ENCODE measurements at regions not wholly inside any gene's neighbourhood (a gene's known extent, or its start where the extent isn't known, plus 50 kb on each side); places are given as distances from the start of the nearest gene placed in this dataset.

- no peaks in the 10 kb centered on the region for H3K79me2 ChIP-seq (ENCODE audit: low read depth)
- no peak overlapping the region for H3K27ac ChIP-seq
- no peak overlapping the region for H2AFZ ChIP-seq
- CTCF ChIA-PET: interaction anchor here (0.7 to 1.0 kb wide), 3 partner anchors 8 to 1271 kb away, joined by 3 to 6 read pairs (median 4); no protein-coding TSS in a partner anchor
- no peaks in the 10 kb centered on the region for H3K9me3 ChIP-seq (ENCODE audit: insufficient read depth, low read depth)
- BruUV-seq (replicated peaks): no TSS peak
- DNase-seq: no peak
- H3F3A ChIP-seq (ENCODE audit: insufficient read depth, low read depth): no peaks in the 10 kb centered on the region
- H3K4me2 ChIP-seq: no peak overlapping the region
- intact Hi-C loops (cut with micrococcal nuclease; ENCODE audit: unreplicated experiment): loop anchor here (5.0 to 10.0 kb wide), 4 partner anchors 305 to 1293 kb away; no protein-coding TSS in a partner anchor
- no peak for TF ChIP-seq EZH2 (IDR thresholded peaks at IDR 0.05; ENCODE audit: low read depth)
- TF ChIP-seq, protein P1, sequence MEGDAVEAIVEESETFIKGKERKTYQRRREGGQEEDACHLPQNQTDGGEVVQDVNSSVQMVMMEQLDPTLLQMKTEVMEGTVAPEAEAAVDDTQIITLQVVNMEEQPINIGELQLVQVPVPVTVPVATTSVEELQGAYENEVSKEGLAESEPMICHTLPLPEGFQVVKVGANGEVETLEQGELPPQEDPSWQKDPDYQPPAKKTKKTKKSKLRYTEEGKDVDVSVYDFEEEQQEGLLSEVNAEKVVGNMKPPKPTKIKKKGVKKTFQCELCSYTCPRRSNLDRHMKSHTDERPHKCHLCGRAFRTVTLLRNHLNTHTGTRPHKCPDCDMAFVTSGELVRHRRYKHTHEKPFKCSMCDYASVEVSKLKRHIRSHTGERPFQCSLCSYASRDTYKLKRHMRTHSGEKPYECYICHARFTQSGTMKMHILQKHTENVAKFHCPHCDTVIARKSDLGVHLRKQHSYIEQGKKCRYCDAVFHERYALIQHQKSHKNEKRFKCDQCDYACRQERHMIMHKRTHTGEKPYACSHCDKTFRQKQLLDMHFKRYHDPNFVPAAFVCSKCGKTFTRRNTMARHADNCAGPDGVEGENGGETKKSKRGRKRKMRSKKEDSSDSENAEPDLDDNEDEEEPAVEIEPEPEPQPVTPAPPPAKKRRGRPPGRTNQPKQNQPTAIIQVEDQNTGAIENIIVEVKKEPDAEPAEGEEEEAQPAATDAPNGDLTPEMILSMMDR (conservative IDR thresholded peaks at IDR 0.05): no peak
- H4K20me1 ChIP-seq (ENCODE audit: insufficient read depth): no peaks in the 10 kb centered on the region
- H3K4me3 ChIP-seq: no peak overlapping the region
- H3K27me3 ChIP-seq (ENCODE audit: insufficient read depth, low read depth): 0 out of 2 replicates have a peak, but pooled peaks cover 2% of the 10 kb centered on the region
- no peaks in the 10 kb centered on the region; the same call in 1 of the 2 replicates for H3K9me2 ChIP-seq (ENCODE audit: insufficient read depth)
- H3K36me3 ChIP-seq (ENCODE audit: low read depth): no peaks in the 10 kb centered on the region
- no peaks in the 10 kb centered on the region for H3K4me1 ChIP-seq (replicated peaks; ENCODE audit: insufficient read depth)
- POLR2A ChIA-PET (ENCODE audit: unreplicated experiment): no interaction called here
Observed at GRCh38 chr7:25889765-25890164, 262.2 kb upstream of the NFE2L3 start.

DNA sequence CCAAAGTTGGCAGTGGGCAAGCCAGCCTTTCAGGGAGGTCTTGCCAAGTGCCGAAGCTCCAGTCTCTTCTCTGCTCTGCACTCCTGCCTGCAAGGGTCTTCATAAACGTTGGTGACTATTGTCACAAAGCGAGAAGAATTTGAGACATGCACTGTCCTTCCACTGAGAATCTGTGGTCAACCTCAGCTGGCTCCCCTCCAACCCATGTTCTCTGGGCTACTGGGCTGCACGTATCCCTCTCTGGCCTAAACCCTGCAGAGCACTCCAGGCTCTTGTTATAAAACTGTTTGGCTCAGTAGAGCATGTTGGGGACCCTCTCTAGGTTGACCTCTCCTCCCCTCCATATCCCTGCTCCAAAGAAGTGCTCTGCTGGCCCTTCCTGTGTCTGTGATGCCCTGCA, 260.4 kb upstream of the NFE2L3 start:
- CTCF ChIA-PET: no interaction called here
- Histone ChIP-seq H3K4me3 (no peak overlapping the region), H3K27ac (no peak overlapping the region), H3K4me2 (no peak overlapping the region), H3K9me2 (ENCODE audit: insufficient read depth) (no peaks in the 10 kb centered on the region; the same call in 1 of the 2 replicates), H3K9me3 (ENCODE audit: insufficient read depth, low read depth) (no peaks in the 10 kb centered on the region), H4K20me1 (ENCODE audit: insufficient read depth) (no peaks in the 10 kb centered on the region), H3K4me1 (replicated peaks; ENCODE audit: insufficient read depth) (no peaks in the 10 kb centered on the region), H3F3A (ENCODE audit: insufficient read depth, low read depth) (no peaks in the 10 kb centered on the region), H2AFZ (no peak overlapping the region), H3K36me3 (ENCODE audit: low read depth) (no peaks in the 10 kb centered on the region), H3K27me3 (ENCODE audit: insufficient read depth, low read depth) (no peaks in the 10 kb centered on the region), H3K79me2 (ENCODE audit: low read depth) (no peaks in the 10 kb centered on the region)
- BruUV-seq (replicated peaks): no TSS peak
- TF ChIP-seq EZH2 (IDR thresholded peaks at IDR 0.05; ENCODE audit: low read depth): no peak
- TF ChIP-seq, protein P1 (conservative IDR thresholded peaks at IDR 0.05): no peak
- intact Hi-C loops (cut with micrococcal nuclease; ENCODE audit: unreplicated experiment): loop anchor here (5.0 to 10.0 kb wide), 4 partner anchors 303 to 1291 kb away; no protein-coding TSS in a partner anchor
- DNase-seq: no peak
- POLR2A ChIA-PET (ENCODE audit: unreplicated experiment): no interaction called here

DNA sequence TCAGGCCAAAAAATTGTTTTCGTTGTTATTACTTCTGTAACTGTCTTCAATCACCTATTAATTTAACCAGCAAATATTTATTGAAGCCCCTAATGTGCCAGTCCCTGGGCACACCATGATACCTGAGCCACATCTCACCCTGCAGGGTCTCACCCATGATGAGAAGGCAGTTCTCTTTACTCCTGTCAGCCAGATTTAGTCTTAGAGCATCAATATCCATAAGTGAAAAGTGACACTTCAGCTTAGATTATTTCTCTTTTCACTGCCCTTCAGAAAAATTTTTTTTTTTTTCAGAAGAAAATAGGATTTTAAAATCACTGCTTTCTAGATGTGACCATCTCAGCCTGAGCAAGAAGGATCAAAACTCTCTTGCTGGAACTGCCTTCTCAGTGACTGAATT, 258.6 kb upstream of the NFE2L3 start:
- no peak overlapping the region for H3K27ac ChIP-seq
- no peaks in the 10 kb centered on the region for H3K4me1 ChIP-seq (replicated peaks; ENCODE audit: insufficient read depth)
- no peaks in the 10 kb centered on the region; the same call in 1 of the 2 replicates for H3K9me2 ChIP-seq (ENCODE audit: insufficient read depth)
- intact Hi-C loops (cut with micrococcal nuclease; ENCODE audit: unreplicated experiment): loop anchor here (1.0 to 10.0 kb wide), 8 partner anchors 168 to 1289 kb away; no protein-coding TSS in a partner anchor
- no peak for DNase-seq
- H3K9me3 ChIP-seq (ENCODE audit: insufficient read depth, low read depth): no peaks in the 10 kb centered on the region
- TF ChIP-seq, protein P1 (conservative IDR thresholded peaks at IDR 0.05): no peak
- no peaks in the 10 kb centered on the region for H3F3A ChIP-seq (ENCODE audit: insufficient read depth, low read depth)
- H3K79me2 ChIP-seq (ENCODE audit: low read depth): no peaks in the 10 kb centered on the region
- no peaks in the 10 kb centered on the region for H3K27me3 ChIP-seq (ENCODE audit: insufficient read depth, low read depth)
- H2AFZ ChIP-seq: no peak overlapping the region; the same call in 1 of the 2 replicates
- peak overlapping the region; percentile 47; the same call in 1 of the 2 replicates for H3K4me2 ChIP-seq
- POLR2A ChIA-PET (ENCODE audit: unreplicated experiment): no interaction called here
- no TSS peak for BruUV-seq (replicated peaks)
- no peaks in the 10 kb centered on the region for H3K36me3 ChIP-seq (ENCODE audit: low read depth)
- no peak overlapping the region for H3K4me3 ChIP-seq
- no peaks in the 10 kb centered on the region for H4K20me1 ChIP-seq (ENCODE audit: insufficient read depth)
- CTCF ChIA-PET: interaction anchor here (0.6 to 2.8 kb wide), 4 partner anchors 169 to 1267 kb away, joined by 3 to 21 read pairs (median 11); no protein-coding TSS in a partner anchor
